ENCODE measurements at regions not wholly inside any gene's neighbourhood (a gene's known extent, or its start where the extent isn't known, plus 50 kb on each side); places are given as distances from the start of the nearest gene placed in this dataset.

GRCh38 chr12:43143278-43143677 is 408.7 kb downstream of the ADAMTS20 start:
- Histone ChIP-seq H3K4me3 (no peak overlapping the region), H3K9me3 (no peaks in the 10 kb centered on the region), H3K27me3 (ENCODE audit: insufficient read depth in 3 of 3, low read length in 2 of 3) (no peaks in the 10 kb centered on the region), H3K36me3 (ENCODE audit: insufficient read depth in 1 of 2, low read depth in 1 of 2) (no peaks in the 10 kb centered on the region), H3K27ac (no peak overlapping the region), H3K4me1 (no peaks in the 10 kb centered on the region)
- intact Hi-C loops (cut with DNase I), result no loop called here
- DNase-seq, result no peak
- no peak for ATAC-seq
- no peak for TF ChIP-seq CTCF (IDR thresholded peaks at IDR 0.05)

GRCh38 chr12:43132291-43132690 is 419.7 kb downstream of the ADAMTS20 start:
- intact Hi-C loops (cut with DNase I), result no loop called here
- H3K4me1 ChIP-seq, result no peaks in the 10 kb centered on the region
- H3K36me3 ChIP-seq (ENCODE audit: insufficient read depth in 1 of 2, low read depth in 1 of 2), result no peaks in the 10 kb centered on the region
- no peaks in the 10 kb centered on the region for H3K9me3 ChIP-seq
- H3K27me3 ChIP-seq (ENCODE audit: insufficient read depth in 3 of 3, low read length in 2 of 3), result no peaks in the 10 kb centered on the region
- TF ChIP-seq CTCF (IDR thresholded peaks at IDR 0.05), result no peak
- H3K27ac ChIP-seq, result no peak overlapping the region
- WGBS, 3 donors, result 53 to 57% (median 54%) methylated on average over 1 of the region's 1 CpG
- no peak for ATAC-seq
- no peak overlapping the region for H3K4me3 ChIP-seq
- no peak for DNase-seq

- DNase-seq (no peak), ATAC-seq (no peak)
- H3K9me3 ChIP-seq, result no peaks in the 10 kb centered on the region
- H3K4me3 ChIP-seq, result no peak overlapping the region
- intact Hi-C loops (cut with DNase I), result no loop called here
- TF ChIP-seq CTCF (IDR thresholded peaks at IDR 0.05), result no peak
- H3K27me3 ChIP-seq (ENCODE audit: insufficient read depth in 3 of 3, low read length in 2 of 3), result no peaks in the 10 kb centered on the region
- no peaks in the 10 kb centered on the region for H3K4me1 ChIP-seq
- no peak overlapping the region for H3K27ac ChIP-seq
- WGBS, 3 donors, result 96 to 98% (median 97%) methylated on average over 1 of the region's 1 CpG
- no peaks in the 10 kb centered on the region for H3K36me3 ChIP-seq (ENCODE audit: insufficient read depth in 1 of 2, low read depth in 1 of 2)
These were observed 420.7 kb downstream of the ADAMTS20 start for GRCh38 chr12:43131301-43131700.

GRCh38 chr12:43127886-43128549 is 424.0 kb downstream of the ADAMTS20 start:
- no peak for ATAC-seq
- H3K27me3 ChIP-seq (ENCODE audit: insufficient read depth in 3 of 3, low read length in 2 of 3), result no peaks in the 10 kb centered on the region
- H3K4me3 ChIP-seq, result no peak overlapping the region
- H3K27ac ChIP-seq, result no peak overlapping the region
- WGBS, 3 donors, result 79 to 91% (median 87%) methylated on average over 3 of the region's 3 CpGs
- H3K4me1 ChIP-seq, result no peaks in the 10 kb centered on the region
- no peak for DNase-seq
- intact Hi-C loops (cut with DNase I), result no loop called here
- H3K9me3 ChIP-seq, result no peaks in the 10 kb centered on the region
- H3K36me3 ChIP-seq (ENCODE audit: insufficient read depth in 1 of 2, low read depth in 1 of 2), result no peaks in the 10 kb centered on the region
- TF ChIP-seq CTCF (IDR thresholded peaks at IDR 0.05), result no peak
